ENCODE measurements at regions not wholly inside any gene's neighbourhood (a gene's known extent, or its start where the extent isn't known, plus 50 kb on each side); places are given as distances from the start of the nearest gene placed in this dataset.

- Histone ChIP-seq H3K9ac (ENCODE audit: low read length in 3 of 3) (no peak overlapping the region), H3K4me3 (ENCODE audit: low read length in 3 of 3) (no peak overlapping the region), H3K27me3 (ENCODE audit: control insufficient read depth, insufficient read depth, low read length) (no peaks in the 10 kb centered on the region), H3K27ac (ENCODE audit: low read depth in 2 of 2, low read length in 2 of 2) (no peak overlapping the region), H3K4me1 (ENCODE audit: control insufficient read depth in 2 of 3, insufficient read depth in 2 of 3, low read depth in 1 of 3, low read length in 3 of 3) (no peaks in the 10 kb centered on the region), H3K9me3 (ENCODE audit: control insufficient read depth in 2 of 3, insufficient read depth in 1 of 3, low read length in 3 of 3) (no peaks in the 10 kb centered on the region), H3K36me3 (ENCODE audit: control insufficient read depth in 2 of 3, insufficient read depth in 3 of 3, low read length in 3 of 3) (no peaks in the 10 kb centered on the region)
- TF ChIP-seq, protein P1, sequence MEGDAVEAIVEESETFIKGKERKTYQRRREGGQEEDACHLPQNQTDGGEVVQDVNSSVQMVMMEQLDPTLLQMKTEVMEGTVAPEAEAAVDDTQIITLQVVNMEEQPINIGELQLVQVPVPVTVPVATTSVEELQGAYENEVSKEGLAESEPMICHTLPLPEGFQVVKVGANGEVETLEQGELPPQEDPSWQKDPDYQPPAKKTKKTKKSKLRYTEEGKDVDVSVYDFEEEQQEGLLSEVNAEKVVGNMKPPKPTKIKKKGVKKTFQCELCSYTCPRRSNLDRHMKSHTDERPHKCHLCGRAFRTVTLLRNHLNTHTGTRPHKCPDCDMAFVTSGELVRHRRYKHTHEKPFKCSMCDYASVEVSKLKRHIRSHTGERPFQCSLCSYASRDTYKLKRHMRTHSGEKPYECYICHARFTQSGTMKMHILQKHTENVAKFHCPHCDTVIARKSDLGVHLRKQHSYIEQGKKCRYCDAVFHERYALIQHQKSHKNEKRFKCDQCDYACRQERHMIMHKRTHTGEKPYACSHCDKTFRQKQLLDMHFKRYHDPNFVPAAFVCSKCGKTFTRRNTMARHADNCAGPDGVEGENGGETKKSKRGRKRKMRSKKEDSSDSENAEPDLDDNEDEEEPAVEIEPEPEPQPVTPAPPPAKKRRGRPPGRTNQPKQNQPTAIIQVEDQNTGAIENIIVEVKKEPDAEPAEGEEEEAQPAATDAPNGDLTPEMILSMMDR (IDR thresholded peaks at IDR 0.05; ENCODE audit: borderline replicate concordance, extremely low read depth, insufficient read depth), result no peak
- intact Hi-C loops (cut with DNase I), result no loop called here
- no peak for DNase-seq
- FAIRE-seq, result no peak
Observed at GRCh38 chr4:126582737-126583136, 1050.0 kb upstream of the INTU start.

- no peaks in the 10 kb centered on the region for H3K36me3 ChIP-seq (ENCODE audit: control insufficient read depth in 2 of 3, insufficient read depth in 3 of 3, low read length in 3 of 3)
Observed at GRCh38 chr4:126583509-126583908, 1049.2 kb upstream of the INTU start.

DNA sequence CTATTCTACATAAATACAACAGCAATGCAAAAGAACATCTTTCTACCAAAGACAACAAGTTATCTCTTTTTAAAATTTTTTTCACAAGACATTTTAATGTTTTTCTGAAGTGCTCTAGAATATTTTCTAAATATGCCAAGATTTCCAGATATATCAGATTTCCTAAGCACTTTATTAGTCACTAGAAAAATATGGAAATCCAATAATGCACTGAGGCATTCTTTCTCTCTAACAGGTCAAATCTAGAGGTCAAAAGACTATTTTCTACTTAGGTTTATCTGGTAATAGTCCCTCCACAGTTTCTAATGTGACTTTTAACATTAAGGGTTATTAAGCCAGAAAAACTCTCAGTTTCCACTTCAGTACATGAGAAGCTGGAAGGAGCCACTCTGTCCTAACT lies 1041.2 kb upstream of the INTU start:
- H3K36me3 ChIP-seq (ENCODE audit: control insufficient read depth in 2 of 3, insufficient read depth in 3 of 3, low read length in 3 of 3), result no peaks in the 10 kb centered on the region
- no peak overlapping the region for H3K4me3 ChIP-seq (ENCODE audit: low read length in 3 of 3)
- TF ChIP-seq, protein P1 (IDR thresholded peaks at IDR 0.05; ENCODE audit: borderline replicate concordance, extremely low read depth, insufficient read depth), result no peak
- H3K9ac ChIP-seq (ENCODE audit: low read length in 3 of 3), result no peak overlapping the region
- no peaks in the 10 kb centered on the region for H3K9me3 ChIP-seq (ENCODE audit: control insufficient read depth in 2 of 3, insufficient read depth in 1 of 3, low read length in 3 of 3)
- intact Hi-C loops (cut with DNase I), result no loop called here
- DNase-seq (no peak), FAIRE-seq (no peak)
- no peaks in the 10 kb centered on the region for H3K4me1 ChIP-seq (ENCODE audit: control insufficient read depth in 2 of 3, insufficient read depth in 2 of 3, low read depth in 1 of 3, low read length in 3 of 3)
- H3K27me3 ChIP-seq (ENCODE audit: control insufficient read depth, insufficient read depth, low read length), result no peaks in the 10 kb centered on the region
- H3K27ac ChIP-seq (ENCODE audit: low read depth in 2 of 2, low read length in 2 of 2), result no peak overlapping the region

More at GRCh38 chr4:126583509-126583908, 1049.2 kb upstream of the INTU start:
- intact Hi-C loops (cut with DNase I), result no loop called here
- TF ChIP-seq, protein P1 (IDR thresholded peaks at IDR 0.05; ENCODE audit: borderline replicate concordance, extremely low read depth, insufficient read depth), result no peak
- Histone ChIP-seq H3K4me3 (ENCODE audit: low read length in 3 of 3) (no peak overlapping the region), H3K27ac (ENCODE audit: low read depth in 2 of 2, low read length in 2 of 2) (no peak overlapping the region), H3K4me1 (ENCODE audit: control insufficient read depth in 2 of 3, insufficient read depth in 2 of 3, low read depth in 1 of 3, low read length in 3 of 3) (no peaks in the 10 kb centered on the region), H3K9ac (ENCODE audit: low read length in 3 of 3) (no peak overlapping the region), H3K27me3 (ENCODE audit: control insufficient read depth, insufficient read depth, low read length) (no peaks in the 10 kb centered on the region), H3K9me3 (ENCODE audit: control insufficient read depth in 2 of 3, insufficient read depth in 1 of 3, low read length in 3 of 3) (no peaks in the 10 kb centered on the region)
- FAIRE-seq, result no peak
- DNase-seq, result no peak

GRCh38 chr4:126592088-126592487 lies 1040.7 kb upstream of the INTU start:
- TF ChIP-seq, protein P1 (IDR thresholded peaks at IDR 0.05; ENCODE audit: borderline replicate concordance, extremely low read depth, insufficient read depth), result no peak

More at GRCh38 chr4:126592088-126592487, 1040.7 kb upstream of the INTU start:
- Histone ChIP-seq H3K4me3 (ENCODE audit: low read length in 3 of 3) (no peak overlapping the region), H3K9ac (ENCODE audit: low read length in 3 of 3) (no peak overlapping the region), H3K9me3 (ENCODE audit: control insufficient read depth in 2 of 3, insufficient read depth in 1 of 3, low read length in 3 of 3) (no peaks in the 10 kb centered on the region), H3K27ac (ENCODE audit: low read depth in 2 of 2, low read length in 2 of 2) (no peak overlapping the region), H3K4me1 (ENCODE audit: control insufficient read depth in 2 of 3, insufficient read depth in 2 of 3, low read depth in 1 of 3, low read length in 3 of 3) (no peaks in the 10 kb centered on the region), H3K36me3 (ENCODE audit: control insufficient read depth in 2 of 3, insufficient read depth in 3 of 3, low read length in 3 of 3) (no peaks in the 10 kb centered on the region), H3K27me3 (ENCODE audit: control insufficient read depth, insufficient read depth, low read length) (no peaks in the 10 kb centered on the region)
- FAIRE-seq (no peak), DNase-seq (no peak)
- intact Hi-C loops (cut with DNase I), result no loop called here

All from kidney (tissue), 13 donors.